ENCODE measurements at regions not wholly inside any gene's neighbourhood (a gene's known extent, or its start where the extent isn't known, plus 50 kb on each side); places are given as distances from the start of the nearest gene placed in this dataset.
"Not testable (repeated sequence)": the region's sequence is repeated elsewhere in the genome, so short reads cannot be mapped to it uniquely, and the experiment has no call there.

GRCh38 chr4:101647710-101648034 is 142.9 kb upstream of the BANK1 start:
- DNase-seq: no peak
- Histone ChIP-seq H3K4me1 (no peaks in the 10 kb centered on the region), H3K27me3 (no peaks in the 10 kb centered on the region), H3K9me3 (no peaks in the 10 kb centered on the region), H3K4me3 (no peak overlapping the region), H3K27ac (no peak overlapping the region), H3K36me3 (no peaks in the 10 kb centered on the region)
- no peak for TF ChIP-seq POLR2A (IDR thresholded peaks at IDR 0.05)
- TF ChIP-seq, protein P1, sequence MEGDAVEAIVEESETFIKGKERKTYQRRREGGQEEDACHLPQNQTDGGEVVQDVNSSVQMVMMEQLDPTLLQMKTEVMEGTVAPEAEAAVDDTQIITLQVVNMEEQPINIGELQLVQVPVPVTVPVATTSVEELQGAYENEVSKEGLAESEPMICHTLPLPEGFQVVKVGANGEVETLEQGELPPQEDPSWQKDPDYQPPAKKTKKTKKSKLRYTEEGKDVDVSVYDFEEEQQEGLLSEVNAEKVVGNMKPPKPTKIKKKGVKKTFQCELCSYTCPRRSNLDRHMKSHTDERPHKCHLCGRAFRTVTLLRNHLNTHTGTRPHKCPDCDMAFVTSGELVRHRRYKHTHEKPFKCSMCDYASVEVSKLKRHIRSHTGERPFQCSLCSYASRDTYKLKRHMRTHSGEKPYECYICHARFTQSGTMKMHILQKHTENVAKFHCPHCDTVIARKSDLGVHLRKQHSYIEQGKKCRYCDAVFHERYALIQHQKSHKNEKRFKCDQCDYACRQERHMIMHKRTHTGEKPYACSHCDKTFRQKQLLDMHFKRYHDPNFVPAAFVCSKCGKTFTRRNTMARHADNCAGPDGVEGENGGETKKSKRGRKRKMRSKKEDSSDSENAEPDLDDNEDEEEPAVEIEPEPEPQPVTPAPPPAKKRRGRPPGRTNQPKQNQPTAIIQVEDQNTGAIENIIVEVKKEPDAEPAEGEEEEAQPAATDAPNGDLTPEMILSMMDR (IDR thresholded peaks at IDR 0.05): no peak
- intact Hi-C loops (cut with DNase I; ENCODE audit: low total_unique reads): no loop called here

- TF ChIP-seq, protein P1 (IDR thresholded peaks at IDR 0.05): no peak
- no peak for TF ChIP-seq POLR2A (IDR thresholded peaks at IDR 0.05)
- no peaks in the 10 kb centered on the region for H3K4me1 ChIP-seq
- no peaks in the 10 kb centered on the region for H3K27me3 ChIP-seq
- no peak for DNase-seq
- intact Hi-C loops (cut with DNase I; ENCODE audit: low total_unique reads): no loop called here
- H3K36me3 ChIP-seq: no peaks in the 10 kb centered on the region
- no peak overlapping the region for H3K4me3 ChIP-seq
- no peak overlapping the region for H3K27ac ChIP-seq
- H3K9me3 ChIP-seq: no peaks in the 10 kb centered on the region
Measured at GRCh38 chr4:101644516-101644915, 146.0 kb upstream of the BANK1 start.

DNA sequence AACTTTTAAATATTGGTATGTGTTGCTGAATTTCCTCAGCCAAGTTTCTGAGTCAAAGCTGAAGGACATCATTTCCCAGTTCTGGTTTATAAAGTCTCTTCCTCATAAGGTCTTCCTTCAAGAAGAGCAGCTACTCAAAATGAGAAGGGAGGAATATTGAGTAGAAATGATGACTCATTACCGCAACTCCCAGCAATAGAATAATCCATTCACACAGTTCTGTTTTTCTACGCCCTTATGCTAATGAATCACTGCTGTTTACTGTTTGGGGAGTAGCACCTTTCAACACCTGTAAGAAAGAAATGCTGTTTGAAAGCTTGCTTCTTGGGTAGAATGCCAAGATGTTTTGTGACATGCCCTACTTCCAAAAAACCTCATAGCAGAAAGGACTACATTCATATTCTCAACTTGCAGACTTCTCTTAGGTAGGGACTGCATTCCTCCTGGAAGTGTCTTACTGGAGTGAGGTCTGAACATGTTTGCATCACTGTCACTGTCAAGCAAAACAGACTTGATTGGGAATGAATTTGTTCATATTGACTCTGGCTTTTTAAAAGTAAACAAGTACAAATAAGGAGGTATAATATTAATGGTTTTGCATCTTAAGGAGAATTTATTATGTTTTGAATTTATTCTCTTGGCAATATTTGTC is 147.2 kb upstream of the BANK1 start:
- Histone ChIP-seq H3K4me1 (no peaks in the 10 kb centered on the region), H3K27me3 (no peaks in the 10 kb centered on the region), H3K36me3 (no peaks in the 10 kb centered on the region), H3K4me3 (no peak overlapping the region), H3K27ac (no peak overlapping the region), H3K9me3 (no peaks in the 10 kb centered on the region)
- TF ChIP-seq POLR2A (IDR thresholded peaks at IDR 0.05): no peak
- TF ChIP-seq, protein P1 (IDR thresholded peaks at IDR 0.05): no peak
- intact Hi-C loops (cut with DNase I; ENCODE audit: low total_unique reads): no loop called here
- DNase-seq: no peak

- intact Hi-C loops (cut with DNase I; ENCODE audit: low total_unique reads); DNase-seq; H3K4me3 ChIP-seq; H3K4me1 ChIP-seq; H3K27ac ChIP-seq; H3K9me3 ChIP-seq; H3K27me3 ChIP-seq; H3K36me3 ChIP-seq: not testable (repeated sequence)
Measured at GRCh38 chr4:101632766-101633165, 157.8 kb upstream of the BANK1 start.

- H3K4me3 ChIP-seq: no peak overlapping the region
- TF ChIP-seq, protein P1 (IDR thresholded peaks at IDR 0.05): no peak
- no peak for TF ChIP-seq POLR2A (IDR thresholded peaks at IDR 0.05)
- no peaks in the 10 kb centered on the region for H3K4me1 ChIP-seq
- H3K27ac ChIP-seq: no peak overlapping the region
- DNase-seq: no peak
- intact Hi-C loops (cut with DNase I; ENCODE audit: low total_unique reads): no loop called here
- H3K27me3 ChIP-seq: no peaks in the 10 kb centered on the region
- no peaks in the 10 kb centered on the region for H3K9me3 ChIP-seq
- H3K36me3 ChIP-seq: no peaks in the 10 kb centered on the region
Measured at GRCh38 chr4:101630319-101630986, 160.1 kb upstream of the BANK1 start.
